ENCODE measurements at regions not wholly inside any gene's neighbourhood (a gene's known extent, or its start where the extent isn't known, plus 50 kb on each side); places are given as distances from the start of the nearest gene placed in this dataset.

- DNase-seq, result no peak
Observed at GRCh38 chr4:56200275-56200674, 187.0 kb downstream of the AASDH start.

GRCh38 chr4:56198265-56198664, 189.0 kb downstream of the AASDH start:
- no peak for DNase-seq

GRCh38 chr4:56197387-56197786, 189.9 kb downstream of the AASDH start:
- DNase-seq, result no peak

GRCh38 chr4:56195025-56195424, 192.3 kb downstream of the AASDH start:
- no peak for DNase-seq

- no peak for DNase-seq
Observed at GRCh38 chr4:56191534-56191933, 195.8 kb downstream of the AASDH start.

- no peak for DNase-seq
Observed at GRCh38 chr4:56187688-56188087, 199.6 kb downstream of the AASDH start.

GRCh38 chr4:56186808-56187523, 200.3 kb downstream of the AASDH start:
- no peak for DNase-seq

- no peak for DNase-seq
Observed at GRCh38 chr4:56185901-56186300, 201.4 kb downstream of the AASDH start.

- no peak for DNase-seq
Observed at GRCh38 chr4:56184214-56184613, 203.1 kb downstream of the AASDH start.

GRCh38 chr4:56183344-56183959, 203.8 kb downstream of the AASDH start:
- no peak for DNase-seq

GRCh38 chr4:56182356-56182755, 204.9 kb downstream of the AASDH start:
- DNase-seq, result no peak

- no peak for DNase-seq
Observed at GRCh38 chr4:56181140-56181953, 205.9 kb downstream of the AASDH start.

- no peak for DNase-seq
Observed at GRCh38 chr4:56169061-56169460, 218.2 kb downstream of the AASDH start.

- DNase-seq, result no peak
Observed at GRCh38 chr4:56164907-56165306, 216.2 kb downstream of the CEP135 start.

- no peak for DNase-seq
Observed at GRCh38 chr4:56160636-56161035, 211.9 kb downstream of the CEP135 start.

GRCh38 chr4:56158483-56158882, 209.7 kb downstream of the CEP135 start:
- no peak for DNase-seq

- DNase-seq, result no peak
Observed at GRCh38 chr4:56156141-56156540, 207.4 kb downstream of the CEP135 start.

- DNase-seq, result no peak
Observed at GRCh38 chr4:56155432-56155831, 206.7 kb downstream of the CEP135 start.

GRCh38 chr4:56149591-56149990, 200.8 kb downstream of the CEP135 start:
- no peak for DNase-seq

GRCh38 chr4:56148428-56148827, 199.7 kb downstream of the CEP135 start:
- no peak for DNase-seq

- no peak for DNase-seq
Observed at GRCh38 chr4:56147371-56147770, 198.6 kb downstream of the CEP135 start.

- no peak for DNase-seq
Observed at GRCh38 chr4:56146956-56147355, 198.2 kb downstream of the CEP135 start.

- DNase-seq, result no peak
Observed at GRCh38 chr4:56142088-56142487, 193.3 kb downstream of the CEP135 start.

- no peak for DNase-seq
Observed at GRCh38 chr4:56139241-56139827, 190.6 kb downstream of the CEP135 start.

All from CD4-positive, alpha-beta T cell treated with Interleukin-4 for 1 hour (primary cell).